Left renal cortex interstitium (tissue), 4 donors: ENCODE measurements at regions not wholly inside any gene's neighbourhood (a gene's known extent, or its start where the extent isn't known, plus 50 kb on each side); places are given as distances from the start of the nearest gene placed in this dataset.

Experiments
- DNase-seq, 4 donors: peaks; one replicate each; pipeline ENCODE4 v3.0.0-alpha.2; 2013; ENCODE audit warnings: low read depth in 4 of 4, low spot score in 2 of 4, missing footprints in 1 of 4

- no peak for DNase-seq
Measured at GRCh38 chr4:20393486-20394100, 141.9 kb downstream of the SLIT2 start.

GRCh38 chr4:20394512-20394911 lies 142.8 kb downstream of the SLIT2 start:
- no peak for DNase-seq

- DNase-seq = no peak
Measured at GRCh38 chr4:20395160-20395773, 143.6 kb downstream of the SLIT2 start.

DNA sequence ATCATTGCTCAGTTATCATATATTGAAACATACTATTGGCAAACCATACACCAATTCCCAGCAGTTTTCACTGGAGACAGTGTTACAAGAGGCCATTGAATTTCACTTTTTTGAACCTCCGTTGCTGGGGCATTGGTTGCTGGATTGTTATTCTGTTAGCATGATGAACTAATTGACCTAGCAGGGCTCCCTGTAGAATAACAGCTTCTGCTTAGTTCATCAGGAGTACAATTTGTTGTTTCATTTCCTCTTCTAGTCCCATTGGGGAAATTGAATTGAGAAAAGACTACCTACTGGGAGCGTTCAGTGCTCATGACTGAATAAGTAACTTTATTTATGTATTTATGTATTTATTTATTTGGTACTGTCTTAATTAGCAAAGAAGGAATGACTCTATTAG lies 151.6 kb downstream of the SLIT2 start:
- DNase-seq = no peak

- DNase-seq = no peak
Measured at GRCh38 chr4:20403846-20404245, 152.1 kb downstream of the SLIT2 start.

- DNase-seq = no peak
Measured at GRCh38 chr4:20408611-20409010, 156.9 kb downstream of the SLIT2 start.

GRCh38 chr4:20412072-20412471 lies 160.4 kb downstream of the SLIT2 start:
- no peak for DNase-seq

DNA sequence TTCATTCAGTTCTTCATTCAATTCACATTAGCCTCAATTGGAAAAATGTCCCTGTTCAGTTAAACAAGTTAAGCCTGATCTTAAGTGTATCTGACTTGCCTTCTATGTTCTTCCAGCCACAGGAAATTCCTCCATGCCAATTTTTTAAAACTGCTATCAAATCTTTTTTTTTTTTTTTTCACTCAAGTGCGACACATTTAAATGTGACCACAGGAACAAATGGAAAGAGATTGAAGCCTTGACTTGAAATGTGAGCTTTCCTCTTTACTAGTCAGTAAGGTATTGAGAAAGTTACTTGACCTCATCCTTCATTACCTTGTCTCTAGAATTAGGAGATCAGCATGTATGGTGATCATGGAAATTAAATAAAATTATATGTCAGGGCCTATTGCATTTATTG lies 165.1 kb downstream of the SLIT2 start:
- DNase-seq = no peak

DNA sequence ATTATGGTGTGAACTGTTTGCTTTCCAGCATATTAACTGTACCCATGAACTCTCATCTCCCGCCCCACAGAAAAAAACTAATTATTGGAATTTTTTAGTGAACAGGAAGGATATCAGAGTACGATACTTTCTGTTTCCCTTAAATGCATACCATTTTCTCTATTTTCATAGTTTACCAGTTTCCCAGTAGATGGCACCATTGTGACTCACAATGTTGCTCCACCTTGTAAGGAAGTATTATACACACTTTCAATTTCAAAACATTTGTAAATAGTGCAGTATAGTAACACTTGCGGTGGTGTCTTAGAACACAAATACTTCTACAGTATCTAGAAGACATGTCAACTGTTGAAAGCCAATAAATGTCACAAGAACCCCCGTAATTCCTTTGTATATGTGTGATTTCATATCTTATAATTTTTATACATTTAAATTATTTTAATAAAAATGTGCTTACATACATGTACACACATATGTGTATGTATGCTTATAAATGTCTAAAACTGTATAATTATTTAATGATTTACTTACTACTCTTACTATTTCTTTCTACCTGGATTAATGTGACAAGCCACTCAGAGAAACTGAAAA lies 167.3 kb downstream of the SLIT2 start:
- peak in 1 of 4 donors; percentile 14 for DNase-seq

DNA sequence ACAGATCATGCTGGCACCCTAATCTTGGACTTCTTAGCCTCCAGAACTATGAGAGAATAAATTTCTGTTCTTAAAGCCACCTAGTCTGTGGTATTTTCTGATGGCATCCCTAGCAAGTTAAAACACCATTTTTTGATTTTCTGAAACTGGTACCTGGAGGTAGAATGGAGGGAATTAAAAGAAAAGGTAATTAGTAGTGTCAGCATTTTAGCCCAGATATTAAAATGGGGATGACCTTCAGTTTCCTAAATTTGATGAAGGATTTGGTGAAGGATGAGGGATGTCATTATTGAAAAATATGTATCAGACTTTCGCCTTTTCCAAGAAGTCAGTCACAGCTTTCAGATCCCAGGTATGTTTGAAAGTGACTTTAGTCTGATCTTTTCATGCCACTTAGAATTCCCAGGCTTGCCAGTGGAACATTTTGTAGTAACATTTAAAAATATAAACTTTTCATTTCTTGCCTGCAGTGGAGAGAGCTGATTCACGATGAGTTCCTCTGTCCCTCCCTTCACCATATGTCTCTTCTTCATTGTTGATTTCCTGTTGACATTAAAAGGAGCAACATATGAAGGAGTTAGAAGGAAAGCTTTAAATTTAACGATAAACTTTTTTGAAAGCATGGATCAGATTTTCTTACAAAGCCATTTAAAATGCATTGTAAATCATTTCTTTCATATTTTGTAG lies 169.4 kb downstream of the SLIT2 start:
- no peak for DNase-seq

DNA sequence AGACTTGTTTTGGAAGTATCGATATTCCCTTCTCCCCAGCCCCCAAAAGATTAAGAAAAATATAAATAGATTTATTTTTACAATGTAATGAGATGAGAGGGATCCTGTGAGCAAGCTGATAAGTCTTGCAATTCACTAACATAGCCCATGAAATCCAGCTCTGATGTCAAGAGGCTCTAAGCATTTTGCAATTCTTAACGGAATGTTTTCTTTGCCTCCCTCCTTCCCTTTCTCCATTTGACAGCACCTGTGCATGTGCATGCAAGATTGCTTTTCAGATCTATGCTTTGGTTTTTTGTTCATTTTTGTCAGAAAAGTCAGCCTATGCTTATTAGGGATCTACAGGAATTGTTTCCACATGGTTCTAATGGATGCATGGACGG lies 169.9 kb downstream of the SLIT2 start:
- DNase-seq = no peak

DNA sequence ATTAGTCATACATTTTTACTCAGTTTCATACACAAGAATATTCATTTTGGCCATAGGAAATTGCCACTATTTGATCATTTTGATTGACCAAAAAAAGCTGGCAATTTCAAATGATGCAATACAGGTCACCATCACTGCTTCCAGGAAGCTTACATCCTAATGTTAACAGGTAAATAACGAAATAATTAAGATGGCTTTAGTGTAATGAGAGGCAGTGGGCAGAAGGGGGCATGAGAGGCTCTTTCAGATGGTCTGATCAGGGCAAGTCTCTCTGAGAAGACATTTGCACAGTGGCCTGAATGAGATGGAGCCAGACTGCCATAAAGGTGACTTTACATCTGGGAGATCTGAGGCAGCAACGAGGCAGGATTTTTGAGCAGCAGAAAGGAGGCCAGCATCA lies 170.7 kb downstream of the SLIT2 start:
- no peak for DNase-seq

DNA sequence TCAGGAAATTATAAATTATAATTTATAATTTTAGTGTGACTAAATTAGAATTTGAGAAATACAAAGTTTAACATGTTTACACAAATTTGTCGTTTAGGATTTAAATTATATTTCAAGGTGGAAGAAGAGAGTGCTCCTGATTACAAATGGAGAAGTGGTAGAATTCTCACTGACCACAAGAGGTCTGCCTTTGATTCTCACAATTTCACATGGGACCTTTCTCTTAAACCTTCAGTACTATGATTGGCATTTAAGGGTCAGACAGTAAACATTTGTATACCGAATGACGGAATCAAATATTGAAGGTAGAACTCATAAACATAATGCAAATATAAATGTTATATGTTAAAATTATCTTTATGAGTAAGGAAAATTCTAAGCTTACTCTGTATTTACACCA lies 171.7 kb downstream of the SLIT2 start:
- DNase-seq = no peak

- DNase-seq = no peak
Measured at GRCh38 chr4:20426028-20426427, 174.3 kb downstream of the SLIT2 start.

GRCh38 chr4:20428436-20429160 lies 176.9 kb downstream of the SLIT2 start:
- no peak for DNase-seq

- no peak for DNase-seq
Measured at GRCh38 chr4:20430259-20430941, 178.7 kb downstream of the SLIT2 start.

DNA sequence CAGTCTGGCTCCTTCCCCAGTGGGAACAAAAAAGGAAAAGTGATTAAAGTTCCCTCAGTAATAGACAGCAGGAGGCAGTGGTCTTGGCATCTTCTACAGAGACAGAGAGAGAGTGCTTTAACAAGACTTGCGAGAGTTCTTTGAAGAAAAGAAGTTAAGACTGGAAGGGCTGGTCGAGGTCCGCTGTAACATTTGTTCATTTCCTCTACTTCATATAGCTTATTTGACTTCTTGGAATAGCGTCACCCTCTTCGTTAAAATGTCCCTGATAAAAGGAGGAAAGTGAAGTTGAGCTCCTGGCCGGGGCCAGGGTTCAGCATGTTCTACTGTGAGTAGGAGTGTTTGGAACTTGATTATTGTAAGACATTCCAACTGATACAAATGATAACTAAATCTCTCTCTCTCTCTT lies 179.8 kb downstream of the SLIT2 start:
- DNase-seq = no peak

DNA sequence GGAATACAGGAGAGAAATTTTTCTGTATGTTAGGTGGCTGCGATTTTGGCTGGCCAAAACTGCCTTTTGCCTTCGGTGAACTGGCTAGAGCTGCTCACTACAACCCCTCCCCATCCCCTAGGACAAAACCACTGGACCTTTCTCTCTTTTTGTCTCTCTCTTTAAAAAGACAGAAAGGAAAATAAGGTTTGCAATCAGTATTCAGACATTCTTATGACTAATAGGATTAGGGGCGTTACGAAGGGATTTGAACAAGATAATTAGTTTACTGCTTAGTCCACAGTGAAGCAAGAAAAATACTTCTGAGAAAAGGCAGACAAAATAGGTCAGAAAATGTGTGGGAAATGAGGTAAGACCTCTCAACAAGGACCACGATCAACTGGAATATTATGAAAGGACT lies 180.4 kb downstream of the SLIT2 start:
- DNase-seq = no peak

DNA sequence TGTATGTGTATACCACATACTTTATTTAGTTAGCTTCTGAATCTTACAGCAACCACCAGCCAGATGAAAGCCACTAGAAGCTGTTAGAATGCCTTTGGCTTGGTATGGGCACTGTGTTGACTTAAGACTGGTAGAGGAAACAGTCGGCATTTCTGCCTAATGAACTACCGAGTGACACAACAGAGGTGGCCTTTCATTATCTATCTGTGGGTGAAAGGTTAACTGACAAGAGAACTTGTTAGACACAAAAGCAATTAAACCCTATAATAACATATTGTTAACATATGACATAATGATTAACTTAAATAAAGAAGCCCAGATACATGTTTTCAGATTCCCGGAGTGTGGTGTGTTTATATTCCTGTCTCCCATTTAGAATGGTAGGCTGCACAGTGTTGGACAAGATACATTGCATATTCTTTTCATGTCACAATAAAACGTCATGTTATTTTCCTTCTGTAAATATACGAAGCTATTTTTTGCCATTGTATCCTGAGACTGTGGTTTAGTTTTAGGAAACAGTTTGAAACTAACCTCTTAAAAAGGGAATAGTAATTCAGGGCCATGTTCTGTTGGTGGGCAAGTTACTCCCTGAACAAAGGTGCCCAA lies 181.5 kb downstream of the SLIT2 start:
- no peak for DNase-seq

DNA sequence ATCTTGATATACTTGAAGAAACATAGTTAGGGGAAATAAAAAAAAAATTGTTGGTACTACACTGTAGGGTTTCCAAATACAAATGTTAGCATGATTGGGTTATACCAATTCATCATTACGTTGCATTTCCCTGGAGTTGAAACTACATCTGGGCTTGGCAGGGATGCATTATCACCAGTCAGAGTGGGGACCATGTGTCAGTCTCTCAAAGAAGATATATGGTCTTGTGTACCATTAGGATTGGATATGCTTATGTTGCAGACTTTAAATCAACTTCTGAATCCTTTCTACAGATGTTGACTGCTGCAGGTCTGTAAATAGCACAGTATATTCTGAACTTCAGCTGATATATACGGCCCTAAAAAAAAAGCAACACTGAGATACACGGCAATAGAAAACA lies 188.5 kb downstream of the SLIT2 start:
- DNase-seq = no peak
